ENCODE measurements at regions not wholly inside any gene's neighbourhood (a gene's known extent, or its start where the extent isn't known, plus 50 kb on each side); places are given as distances from the start of the nearest gene placed in this dataset.

DNA sequence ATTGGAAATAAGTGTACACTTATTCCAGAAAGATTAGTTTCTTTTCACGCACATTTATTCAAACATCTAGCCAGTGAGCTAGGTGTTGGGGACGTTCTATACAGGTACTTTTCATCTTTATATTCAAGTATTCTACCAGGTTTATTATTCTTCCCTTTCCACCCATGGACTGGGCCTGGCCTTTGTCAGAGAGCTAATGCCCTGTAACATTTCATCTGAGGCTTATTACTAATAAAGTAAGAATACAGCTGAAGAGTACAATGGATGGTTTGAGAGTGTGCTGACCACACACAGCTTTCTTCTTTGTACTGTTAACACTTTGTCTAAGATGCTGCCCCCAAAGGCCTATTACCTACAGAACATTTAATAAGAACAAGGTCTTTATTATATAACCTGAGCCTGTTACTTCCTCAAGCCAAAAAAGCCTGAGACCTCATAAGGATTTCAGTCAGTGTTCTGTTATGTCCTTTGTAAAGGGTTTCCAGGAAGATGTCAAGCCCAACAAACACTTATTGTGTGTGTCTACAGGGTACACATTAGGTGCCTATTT, 93.5 kb downstream of the ZNF608 start:
- TF ChIP-seq, protein P1, sequence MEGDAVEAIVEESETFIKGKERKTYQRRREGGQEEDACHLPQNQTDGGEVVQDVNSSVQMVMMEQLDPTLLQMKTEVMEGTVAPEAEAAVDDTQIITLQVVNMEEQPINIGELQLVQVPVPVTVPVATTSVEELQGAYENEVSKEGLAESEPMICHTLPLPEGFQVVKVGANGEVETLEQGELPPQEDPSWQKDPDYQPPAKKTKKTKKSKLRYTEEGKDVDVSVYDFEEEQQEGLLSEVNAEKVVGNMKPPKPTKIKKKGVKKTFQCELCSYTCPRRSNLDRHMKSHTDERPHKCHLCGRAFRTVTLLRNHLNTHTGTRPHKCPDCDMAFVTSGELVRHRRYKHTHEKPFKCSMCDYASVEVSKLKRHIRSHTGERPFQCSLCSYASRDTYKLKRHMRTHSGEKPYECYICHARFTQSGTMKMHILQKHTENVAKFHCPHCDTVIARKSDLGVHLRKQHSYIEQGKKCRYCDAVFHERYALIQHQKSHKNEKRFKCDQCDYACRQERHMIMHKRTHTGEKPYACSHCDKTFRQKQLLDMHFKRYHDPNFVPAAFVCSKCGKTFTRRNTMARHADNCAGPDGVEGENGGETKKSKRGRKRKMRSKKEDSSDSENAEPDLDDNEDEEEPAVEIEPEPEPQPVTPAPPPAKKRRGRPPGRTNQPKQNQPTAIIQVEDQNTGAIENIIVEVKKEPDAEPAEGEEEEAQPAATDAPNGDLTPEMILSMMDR (conservative IDR thresholded peaks at IDR 0.05 in 1 of 2, IDR thresholded peaks at IDR 0.05 in 1 of 2; ENCODE audit: low read depth in 1 of 2, low read length in 2 of 2), result no peak
- no peak for TF ChIP-seq EZH2 (IDR thresholded peaks at IDR 0.05; ENCODE audit: low read length, missing control alignments)

Data from fibroblast of lung (primary cell).